ENCODE measurements at regions not wholly inside any gene's neighbourhood (a gene's known extent, or its start where the extent isn't known, plus 50 kb on each side); places are given as distances from the start of the nearest gene placed in this dataset.

DNA sequence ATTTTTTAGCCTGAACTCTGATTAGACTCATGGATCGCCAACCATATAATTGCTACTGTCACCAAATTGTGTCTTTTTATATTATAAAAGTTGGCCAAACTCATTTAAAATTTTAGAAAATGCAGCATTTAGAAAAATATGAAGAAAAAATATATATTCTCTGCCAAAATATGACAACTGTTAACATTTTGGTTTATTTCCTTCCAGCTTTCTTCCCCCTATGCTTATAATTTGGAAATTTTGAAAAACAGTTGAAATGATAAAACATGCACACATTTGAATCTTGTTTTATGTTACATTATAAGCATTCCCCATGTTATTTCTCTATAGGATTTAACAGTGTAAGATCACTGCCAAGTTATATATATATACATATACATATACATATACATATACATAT is 1112.8 kb downstream of the TUSC7 start:
- TF ChIP-seq, protein P1, sequence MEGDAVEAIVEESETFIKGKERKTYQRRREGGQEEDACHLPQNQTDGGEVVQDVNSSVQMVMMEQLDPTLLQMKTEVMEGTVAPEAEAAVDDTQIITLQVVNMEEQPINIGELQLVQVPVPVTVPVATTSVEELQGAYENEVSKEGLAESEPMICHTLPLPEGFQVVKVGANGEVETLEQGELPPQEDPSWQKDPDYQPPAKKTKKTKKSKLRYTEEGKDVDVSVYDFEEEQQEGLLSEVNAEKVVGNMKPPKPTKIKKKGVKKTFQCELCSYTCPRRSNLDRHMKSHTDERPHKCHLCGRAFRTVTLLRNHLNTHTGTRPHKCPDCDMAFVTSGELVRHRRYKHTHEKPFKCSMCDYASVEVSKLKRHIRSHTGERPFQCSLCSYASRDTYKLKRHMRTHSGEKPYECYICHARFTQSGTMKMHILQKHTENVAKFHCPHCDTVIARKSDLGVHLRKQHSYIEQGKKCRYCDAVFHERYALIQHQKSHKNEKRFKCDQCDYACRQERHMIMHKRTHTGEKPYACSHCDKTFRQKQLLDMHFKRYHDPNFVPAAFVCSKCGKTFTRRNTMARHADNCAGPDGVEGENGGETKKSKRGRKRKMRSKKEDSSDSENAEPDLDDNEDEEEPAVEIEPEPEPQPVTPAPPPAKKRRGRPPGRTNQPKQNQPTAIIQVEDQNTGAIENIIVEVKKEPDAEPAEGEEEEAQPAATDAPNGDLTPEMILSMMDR (IDR thresholded peaks at IDR 0.05), result no peak
- TF ChIP-seq POLR2A (IDR thresholded peaks at IDR 0.05), result no peak

Measured in lower leg skin (tissue), 3 donors.